ENCODE measurements at regions not wholly inside any gene's neighbourhood (a gene's known extent, or its start where the extent isn't known, plus 50 kb on each side); places are given as distances from the start of the nearest gene placed in this dataset.

- Histone ChIP-seq H3K4me1 (no peaks in the 10 kb centered on the region), H3K27me3 (no peaks in the 10 kb centered on the region), H3K36me3 (no peaks in the 10 kb centered on the region), H3K27ac (no peak overlapping the region), H3K9me3 (no peaks in the 10 kb centered on the region), H3K4me3 (replicated peaks in 1 of 3) (no peak overlapping the region)
- WGBS, 2 donors: 84 to 90% methylated on average over 9 of the region's 10 CpGs
- TF ChIP-seq POLR2A (IDR thresholded peaks at IDR 0.05): no peak
- no peak for TF ChIP-seq CTCF (IDR thresholded peaks at IDR 0.05)
- DNase-seq: no peak
- intact Hi-C loops (cut with DNase I): no loop called here
Measured at GRCh38 chr12:131250951-131251315, 297.2 kb downstream of the ADGRD1 start.

GRCh38 chr12:131251336-131252101 is 297.8 kb downstream of the ADGRD1 start:
- DNase-seq: no peak
- 76% methylated on average over 16 of the region's 16 CpGs for WGBS, 2 donors
- Histone ChIP-seq H3K4me1 (no peaks in the 10 kb centered on the region), H3K36me3 (no peaks in the 10 kb centered on the region), H3K27ac (no peak overlapping the region), H3K27me3 (no peaks in the 10 kb centered on the region), H3K4me3 (replicated peaks in 1 of 3) (no peak overlapping the region), H3K9me3 (no peaks in the 10 kb centered on the region)
- TF ChIP-seq POLR2A (IDR thresholded peaks at IDR 0.05) (no peak), CTCF (IDR thresholded peaks at IDR 0.05) (no peak)
- intact Hi-C loops (cut with DNase I): no loop called here

GRCh38 chr12:131253376-131254026 is 299.8 kb downstream of the ADGRD1 start:
- no peaks in the 10 kb centered on the region for H3K4me1 ChIP-seq
- TF ChIP-seq POLR2A (IDR thresholded peaks at IDR 0.05) (no peak), CTCF (IDR thresholded peaks at IDR 0.05) (no peak)
- DNase-seq: no peak
- WGBS, 2 donors: 88 to 90% methylated on average over 6 of the region's 6 CpGs
- no peaks in the 10 kb centered on the region for H3K27me3 ChIP-seq
- no peak overlapping the region for H3K27ac ChIP-seq
- no peaks in the 10 kb centered on the region for H3K9me3 ChIP-seq
- no peak overlapping the region for H3K4me3 ChIP-seq (replicated peaks in 1 of 3)
- H3K36me3 ChIP-seq: no peaks in the 10 kb centered on the region
- intact Hi-C loops (cut with DNase I): no loop called here

GRCh38 chr12:131254374-131254773 is 300.7 kb downstream of the ADGRD1 start:
- no peaks in the 10 kb centered on the region for H3K36me3 ChIP-seq
- DNase-seq: no peak
- WGBS, 2 donors: 77 to 79% methylated on average over 2 of the region's 2 CpGs
- H3K4me1 ChIP-seq: no peaks in the 10 kb centered on the region
- H3K27me3 ChIP-seq: no peaks in the 10 kb centered on the region
- intact Hi-C loops (cut with DNase I): no loop called here
- no peak overlapping the region for H3K4me3 ChIP-seq (replicated peaks in 1 of 3)
- no peak overlapping the region for H3K27ac ChIP-seq
- no peaks in the 10 kb centered on the region for H3K9me3 ChIP-seq
- TF ChIP-seq CTCF (IDR thresholded peaks at IDR 0.05): no peak
- no peak for TF ChIP-seq POLR2A (IDR thresholded peaks at IDR 0.05)

- H3K4me3 ChIP-seq (replicated peaks in 1 of 3): no peak overlapping the region
- no peaks in the 10 kb centered on the region for H3K4me1 ChIP-seq
- H3K27me3 ChIP-seq: no peaks in the 10 kb centered on the region
- WGBS, 2 donors: 85 to 86% methylated on average over 8 of the region's 8 CpGs
- no peaks in the 10 kb centered on the region for H3K36me3 ChIP-seq
- DNase-seq: no peak
- intact Hi-C loops (cut with DNase I): no loop called here
- no peaks in the 10 kb centered on the region for H3K9me3 ChIP-seq
- no peak for TF ChIP-seq CTCF (IDR thresholded peaks at IDR 0.05)
- no peak for TF ChIP-seq POLR2A (IDR thresholded peaks at IDR 0.05)
- no peak overlapping the region for H3K27ac ChIP-seq
Measured at GRCh38 chr12:131258398-131258797, 304.7 kb downstream of the ADGRD1 start.
